H1 (cell line): ENCODE measurements at regions not wholly inside any gene's neighbourhood (a gene's known extent, or its start where the extent isn't known, plus 50 kb on each side); places are given as distances from the start of the nearest gene placed in this dataset.
"Not testable (repeated sequence)": the region's sequence is repeated elsewhere in the genome, so short reads cannot be mapped to it uniquely, and the experiment has no call there.

Experiments
- CTCF ChIA-PET: fragments of 300-600 bp; sonication (Branson Sonifier 250); formaldehyde crosslinking; loops from one replicate; lab custom pipeline; 2021; ENCODE audit not compliant: partially characterized antibody; lab: Charles Lee
- POLR2A ChIA-PET: fragments of 300-600 bp; sonication (Branson Sonifier 250); formaldehyde crosslinking; loops from one replicate; lab custom pipeline; 2021; ENCODE audit warnings: inconsistent platforms; ENCODE audit not compliant: partially characterized antibody; lab: Charles Lee
- DNase-seq, 2 experiments: peaks; one replicate each; pipeline versions ENCODE4 v3.0.0 to v3.0.0-alpha.2; 2010 to 2022; ENCODE audit warnings: low spot score in 2 of 2, low read depth in 1 of 2, mixed read lengths in 1 of 2
- FAIRE-seq: peaks from 2 replicates; lab custom pipeline; 2011; peaks lifted over from hg19 to GRCh38; lab: Jason Lieb, UNC
- H2AFZ ChIP-seq: 2 replicates; pipeline ENCODE4 v1.8.1; 2012; ENCODE audit warnings: low read length, inconsistent platforms
- H2AK5ac ChIP-seq: 2 replicates; pipeline ENCODE4 v1.6.1; 2013; ENCODE audit warnings: low read depth, low read length
- H2BK120ac ChIP-seq: replicated peaks from 2 replicates; pipeline ENCODE3; 2013; ENCODE audit warnings: low read depth, low read length, inconsistent platforms
- H2BK12ac ChIP-seq: 2 replicates; pipeline ENCODE4 v1.6.1; 2013; ENCODE audit warnings: low read depth, low read length
- H2BK15ac ChIP-seq: 2 replicates; pipeline ENCODE4 v1.6.1; 2013; ENCODE audit warnings: low read length
- H2BK20ac ChIP-seq: 2 replicates; pipeline ENCODE4 v1.6.1; 2013; ENCODE audit warnings: low read length
- H2BK5ac ChIP-seq: 2 replicates; pipeline ENCODE4 v1.6.1; 2013; ENCODE audit warnings: low read depth, low read length
- H3K14ac ChIP-seq: 2 replicates; pipeline ENCODE4 v1.6.1; 2013; ENCODE audit warnings: inconsistent platforms; ENCODE audit not compliant: insufficient read length
- H3K18ac ChIP-seq: 2 replicates; pipeline ENCODE4 v1.6.1; 2013; ENCODE audit warnings: low read length; ENCODE audit errors: extremely low read depth
- H3K23ac ChIP-seq: 2 replicates; pipeline ENCODE4 v1.6.1; 2013; ENCODE audit warnings: inconsistent platforms; ENCODE audit not compliant: insufficient read length
- H3K23me2 ChIP-seq: 2 replicates; pipeline ENCODE4 v1.6.1; 2013; ENCODE audit warnings: low read depth, low read length
- H3K27ac ChIP-seq: 2 replicates; pipeline ENCODE4 v1.6.1; 2011; ENCODE audit warnings: low read depth, low read length, inconsistent platforms
- H3K27me3 ChIP-seq, 4 experiments: replicated peaks in 1 of 4; 1 replicate in 1 of 4; 2 replicates in 3 of 4; pipeline versions ENCODE4 v1.6.1 to v1.8.1; 2011 to 2013; ENCODE audit warnings: low read length in 3 of 4, mild to moderate bottlenecking in 3 of 4, inconsistent platforms in 2 of 4, mixed read lengths in 2 of 4, moderate library complexity in 1 of 4; ENCODE audit not compliant: control insufficient read depth in 3 of 4, insufficient read depth in 3 of 4; ENCODE audit errors: extremely low read depth in 1 of 4
- H3K36me3 ChIP-seq, 4 experiments: 2 replicates each; pipeline versions ENCODE4 v1.6.1 to v1.8.1; 2011 to 2013; ENCODE audit warnings: mild to moderate bottlenecking in 4 of 4, low read length in 3 of 4, moderate library complexity in 2 of 4, control low read depth in 1 of 4, inconsistent platforms in 1 of 4; ENCODE audit not compliant: insufficient read depth in 4 of 4, control insufficient read depth in 2 of 4
- H3K4ac ChIP-seq: replicated peaks from 2 replicates; pipeline ENCODE3; 2013; ENCODE audit warnings: low read length, low read depth, mixed read lengths, inconsistent platforms; ENCODE audit not compliant: insufficient read length
- H3K4me1 ChIP-seq, 4 experiments: replicated peaks in 1 of 4; 1 replicate in 1 of 4; 2 replicates in 3 of 4; pipeline versions ENCODE4 v1.6.1 to v1.8.1; 2011 to 2013; ENCODE audit warnings: low read length in 3 of 4, inconsistent platforms in 2 of 4, mixed read lengths in 1 of 4; ENCODE audit not compliant: insufficient read depth in 4 of 4, control insufficient read depth in 3 of 4
- H3K4me2 ChIP-seq, 2 experiments: 2 replicates each; pipeline versions ENCODE4 v1.6.1 to v1.8.1; 2011 to 2013; ENCODE audit warnings: low read depth in 2 of 2, low read length in 2 of 2, control low read depth in 1 of 2, inconsistent platforms in 1 of 2, mild to moderate bottlenecking in 1 of 2; ENCODE audit not compliant: insufficient read depth in 1 of 2
- H3K4me3 ChIP-seq, 4 experiments: fragments of 200-600, 300-600 bp in 1 of 4; sonication (generic), shearing (Covaris generic), sonication (Bioruptor Twin) in 1 of 4; 2 replicates each; pipeline versions ENCODE4 v1.5.1 to v1.8.1; 2011 to 2016; ENCODE audit warnings: low read length in 4 of 4, low read depth in 3 of 4, control low read depth in 2 of 4, inconsistent platforms in 2 of 4, mild to moderate bottlenecking in 2 of 4, mixed read lengths in 1 of 4, moderate library complexity in 1 of 4; ENCODE audit not compliant: insufficient read depth in 2 of 4; ENCODE audit errors: extremely low read depth in 1 of 4
- H3K56ac ChIP-seq: replicated peaks from 2 replicates; pipeline ENCODE3; 2013; ENCODE audit warnings: low read depth, mild to moderate bottlenecking, mixed read lengths, low read length, inconsistent platforms; ENCODE audit not compliant: insufficient read length
- H3K79me1 ChIP-seq: 2 replicates; pipeline ENCODE4 v1.6.1; 2013; ENCODE audit warnings: low read depth, low read length, control low read depth
- H3K79me2 ChIP-seq, 2 experiments: 2 replicates each; pipeline versions ENCODE4 v1.6.1 to v1.8.1; 2012 to 2013; ENCODE audit warnings: low read length in 2 of 2, mild to moderate bottlenecking in 2 of 2, inconsistent platforms in 1 of 2; ENCODE audit not compliant: insufficient read depth in 2 of 2, control insufficient read depth in 1 of 2
- H3K9ac ChIP-seq, 4 experiments: replicated peaks in 1 of 4; 1 replicate in 1 of 4; 2 replicates in 3 of 4; pipeline versions ENCODE4 v1.6.1 to v1.8.1; 2011 to 2013; ENCODE audit warnings: low read depth in 3 of 4, low read length in 3 of 4, control low read depth in 2 of 4, mild to moderate bottlenecking in 2 of 4, moderate library complexity in 2 of 4, inconsistent platforms in 1 of 4; ENCODE audit errors: extremely low read depth in 1 of 4
- H3K9me3 ChIP-seq, 2 experiments: 2 replicates each; pipeline versions ENCODE4 v1.6.1 to v1.8.1; 2012 to 2013; ENCODE audit warnings: mild to moderate bottlenecking in 2 of 2, moderate library complexity in 2 of 2, control low read depth in 1 of 2, inconsistent platforms in 1 of 2, low read depth in 1 of 2, low read length in 1 of 2, mixed read lengths in 1 of 2; ENCODE audit not compliant: insufficient read depth in 2 of 2
- H4K20me1 ChIP-seq, 2 experiments: replicated peaks in 1 of 2; 2 replicates each; pipeline versions ENCODE3 to v1.8.1; 2011 to 2013; ENCODE audit warnings: inconsistent platforms in 2 of 2, low read length in 2 of 2, mild to moderate bottlenecking in 1 of 2; ENCODE audit not compliant: insufficient read depth in 2 of 2, control insufficient read depth in 1 of 2
- H4K5ac ChIP-seq: 2 replicates; pipeline ENCODE4 v1.6.1; 2013; ENCODE audit warnings: low read length, low read depth, mixed read lengths, inconsistent platforms; ENCODE audit not compliant: insufficient read length
- H4K8ac ChIP-seq: 2 replicates; pipeline ENCODE4 v1.8.0; 2013; ENCODE audit warnings: mild to moderate bottlenecking, moderate library complexity, low read length, inconsistent platforms; ENCODE audit not compliant: insufficient read depth; ENCODE audit errors: extremely low read depth
- H4K91ac ChIP-seq: replicated peaks from 2 replicates; pipeline ENCODE3; 2013; ENCODE audit warnings: low read length, mixed read lengths, inconsistent platforms; ENCODE audit not compliant: insufficient read length
- WGBS, 2 experiments: shearing (Covaris generic) in 1 of 2; methylation state at CpG; one replicate each; pipeline versions ENCODE4 v1.1.6 to v1.1.7; 2013 to 2015; ENCODE audit warnings: low lambda C conversion rate in 2 of 2, mixed read lengths in 2 of 2, inconsistent platforms in 1 of 2, low coverage in 1 of 2, missing lambda C conversion rate in 1 of 2; ENCODE audit not compliant: insufficient replicate concordance in 2 of 2, insufficient coverage in 1 of 2, insufficient read length in 1 of 2; ENCODE audit errors: extremely low coverage in 1 of 2, missing lambda C conversion rate in 1 of 2; 5-methylcytosine and 5-hydroxymethylcytosine counted together

- H4K91ac ChIP-seq, H3K4me2 ChIP-seq, H2BK120ac ChIP-seq, H4K5ac ChIP-seq, H3K9ac ChIP-seq, H3K4ac ChIP-seq, H3K9me3 ChIP-seq, POLR2A ChIA-PET, H3K79me2 ChIP-seq, H3K14ac ChIP-seq, FAIRE-seq, H3K27ac ChIP-seq, H2AFZ ChIP-seq, H4K8ac ChIP-seq, H3K18ac ChIP-seq, H3K27me3 ChIP-seq, H3K23ac ChIP-seq, DNase-seq, CTCF ChIA-PET, H3K4me1 ChIP-seq, H2BK5ac ChIP-seq, H3K36me3 ChIP-seq, H4K20me1 ChIP-seq, H3K23me2 ChIP-seq, H2BK12ac ChIP-seq, H2AK5ac ChIP-seq, H3K79me1 ChIP-seq, H3K56ac ChIP-seq, H2BK20ac ChIP-seq, H3K4me3 ChIP-seq, H2BK15ac ChIP-seq: not testable (repeated sequence)
- WGBS, 2 experiments = 77% methylated on average over 1 of the region's 1 CpG; no CpG with 5 or more reads in 1 of the 2 experiments
Observed at GRCh38 chr15:30723540-30724175, 97.7 kb downstream of the ARHGAP11B start.

GRCh38 chr15:30729880-30730590, 104.1 kb downstream of the ARHGAP11B start:
- H3K4me2 ChIP-seq, H2AK5ac ChIP-seq, H2BK120ac ChIP-seq, H2BK5ac ChIP-seq, H4K8ac ChIP-seq, H4K20me1 ChIP-seq, H3K23ac ChIP-seq, H3K4me1 ChIP-seq, H4K91ac ChIP-seq, H3K27ac ChIP-seq, DNase-seq, H3K9me3 ChIP-seq, H3K56ac ChIP-seq, H3K23me2 ChIP-seq, H3K18ac ChIP-seq, H3K36me3 ChIP-seq, H3K79me2 ChIP-seq, H4K5ac ChIP-seq, H2BK15ac ChIP-seq, H2BK20ac ChIP-seq, POLR2A ChIA-PET, H3K4me3 ChIP-seq, H2BK12ac ChIP-seq, FAIRE-seq, H3K14ac ChIP-seq, H2AFZ ChIP-seq, H3K79me1 ChIP-seq, H3K4ac ChIP-seq, H3K9ac ChIP-seq, H3K27me3 ChIP-seq, CTCF ChIA-PET: not testable (repeated sequence)
- 94% methylated on average over 2 of the region's 2 CpGs; no CpG with 5 or more reads in 1 of the 2 experiments for WGBS, 2 experiments
